D721Med (cell line): ENCODE measurements at regions not wholly inside any gene's neighbourhood (a gene's known extent, or its start where the extent isn't known, plus 50 kb on each side); places are given as distances from the start of the nearest gene placed in this dataset.

Source experiments
- DNase-seq: peaks from one replicate; pipeline ENCODE4 v3.0.0; 2011; ENCODE audit warnings: low spot score; ENCODE audit not compliant: insufficient read length
- FAIRE-seq: peaks from 2 replicates; lab custom pipeline; 2011; peaks lifted over from hg19 to GRCh38; lab: Jason Lieb, UNC
- TF ChIP-seq, protein P1 (sequence below): IDR thresholded peaks from 2 replicates; pipeline ENCODE4 v1.5.1; 2012; ENCODE audit warnings: mild to moderate bottlenecking, control low read depth; ENCODE audit not compliant: insufficient read depth; ENCODE audit errors: missing control alignments

GRCh38 chr17:34008125-34008524, 247.0 kb upstream of the CCL2 start:
- FAIRE-seq = no peak
- DNase-seq = no peak
- TF ChIP-seq, protein P1, sequence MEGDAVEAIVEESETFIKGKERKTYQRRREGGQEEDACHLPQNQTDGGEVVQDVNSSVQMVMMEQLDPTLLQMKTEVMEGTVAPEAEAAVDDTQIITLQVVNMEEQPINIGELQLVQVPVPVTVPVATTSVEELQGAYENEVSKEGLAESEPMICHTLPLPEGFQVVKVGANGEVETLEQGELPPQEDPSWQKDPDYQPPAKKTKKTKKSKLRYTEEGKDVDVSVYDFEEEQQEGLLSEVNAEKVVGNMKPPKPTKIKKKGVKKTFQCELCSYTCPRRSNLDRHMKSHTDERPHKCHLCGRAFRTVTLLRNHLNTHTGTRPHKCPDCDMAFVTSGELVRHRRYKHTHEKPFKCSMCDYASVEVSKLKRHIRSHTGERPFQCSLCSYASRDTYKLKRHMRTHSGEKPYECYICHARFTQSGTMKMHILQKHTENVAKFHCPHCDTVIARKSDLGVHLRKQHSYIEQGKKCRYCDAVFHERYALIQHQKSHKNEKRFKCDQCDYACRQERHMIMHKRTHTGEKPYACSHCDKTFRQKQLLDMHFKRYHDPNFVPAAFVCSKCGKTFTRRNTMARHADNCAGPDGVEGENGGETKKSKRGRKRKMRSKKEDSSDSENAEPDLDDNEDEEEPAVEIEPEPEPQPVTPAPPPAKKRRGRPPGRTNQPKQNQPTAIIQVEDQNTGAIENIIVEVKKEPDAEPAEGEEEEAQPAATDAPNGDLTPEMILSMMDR = no peak

GRCh38 chr17:34009912-34010311, 245.2 kb upstream of the CCL2 start:
- FAIRE-seq (no peak), DNase-seq (no peak)
- TF ChIP-seq, protein P1 = no peak

DNA sequence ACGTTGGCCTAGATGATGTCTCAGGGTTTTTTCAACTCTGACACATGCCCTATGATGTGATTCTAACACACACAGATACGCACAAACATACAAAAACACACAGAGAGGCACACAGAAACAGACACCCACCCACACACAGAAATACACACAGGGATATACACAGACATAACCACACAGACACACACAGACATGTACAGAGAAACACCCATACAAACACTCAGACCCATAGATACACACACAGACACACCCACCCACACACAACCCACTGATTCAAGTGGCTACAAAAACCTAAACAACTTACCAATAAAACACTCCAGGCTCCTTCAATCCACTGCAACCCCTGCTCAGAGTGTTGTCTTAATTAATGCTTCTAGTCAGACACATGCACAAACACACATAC, 244.6 kb upstream of the CCL2 start:
- no peak for DNase-seq
- TF ChIP-seq, protein P1 = no peak
- FAIRE-seq = no peak

DNA sequence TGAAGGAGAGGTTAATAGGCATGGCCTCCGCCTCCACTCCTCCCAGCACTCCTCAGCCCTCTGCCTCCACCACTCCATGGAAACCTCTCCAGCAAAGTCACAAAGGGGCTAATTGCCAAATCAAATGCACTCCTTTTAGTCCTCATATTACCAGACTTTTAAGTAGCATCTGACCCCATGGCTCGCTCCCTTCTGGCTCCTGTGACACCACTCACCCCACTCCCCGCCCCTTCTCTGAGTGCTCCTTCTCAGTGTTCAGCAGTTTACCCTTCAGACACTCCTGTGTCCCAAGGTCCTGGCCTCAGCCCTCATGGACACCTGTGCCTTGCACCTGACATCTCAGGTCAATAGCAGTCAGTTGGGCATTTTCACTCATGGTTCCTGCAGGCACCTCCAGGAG, 243.5 kb upstream of the CCL2 start:
- TF ChIP-seq, protein P1 = no peak
- FAIRE-seq = no peak
- DNase-seq = no peak

- no peak for DNase-seq
- no peak for FAIRE-seq
- TF ChIP-seq, protein P1 = no peak
These were observed 242.2 kb upstream of the CCL2 start for GRCh38 chr17:34012709-34013375.

DNA sequence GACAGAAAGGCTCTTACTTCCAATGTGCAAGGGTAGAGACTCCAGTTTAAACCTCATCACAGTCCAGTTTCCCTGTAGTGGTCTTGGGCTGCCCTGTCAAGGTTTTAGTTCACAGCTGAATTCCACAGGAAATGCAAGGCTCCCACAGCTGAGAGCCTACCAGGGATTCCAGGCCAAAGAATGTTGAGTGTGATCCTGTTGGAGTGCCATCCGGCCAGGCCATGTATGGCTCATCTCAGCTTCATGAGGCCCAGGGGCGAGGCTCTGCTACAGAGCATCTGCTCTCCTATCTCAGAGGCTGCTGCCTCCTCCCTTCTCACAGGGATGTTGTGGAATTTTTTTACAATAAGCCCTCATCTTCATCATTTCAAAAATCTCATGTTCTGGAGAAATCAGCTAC, 239.8 kb upstream of the CCL2 start:
- TF ChIP-seq, protein P1 = no peak
- DNase-seq (no peak), FAIRE-seq (no peak)

DNA sequence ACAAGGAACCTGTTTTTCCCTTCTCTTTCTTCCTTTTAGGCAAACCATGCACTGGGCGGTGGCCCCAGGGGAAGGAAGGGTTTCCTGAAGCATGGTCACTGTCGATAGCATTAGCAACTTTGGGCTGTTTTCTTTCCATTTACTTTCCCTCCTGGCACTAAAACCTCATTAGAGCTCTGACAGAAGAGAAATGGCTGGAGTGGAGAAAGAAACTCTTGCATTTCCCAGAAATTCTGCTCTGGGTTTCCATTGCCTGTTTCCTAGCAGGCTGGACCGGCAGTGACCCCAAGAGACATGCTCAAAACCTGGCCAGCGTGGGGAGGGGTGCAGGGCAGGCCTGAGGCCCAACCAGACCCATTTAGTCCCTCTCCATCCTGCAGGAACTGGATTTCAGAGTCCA, 230.7 kb upstream of the CCL2 start:
- FAIRE-seq (no peak), DNase-seq (no peak)

More for the DNA sequence above, 230.7 kb upstream of the CCL2 start:
- TF ChIP-seq, protein P1 = no peak
